HepG2 (cell line): ENCODE measurements at regions not wholly inside any gene's neighbourhood (a gene's known extent, or its start where the extent isn't known, plus 50 kb on each side); places are given as distances from the start of the nearest gene placed in this dataset.

ENCODE experiments used
- ATF7-NPFF ChIP-seq: sonication (generic); formaldehyde crosslinking; IDR thresholded peaks from 2 replicates; pipeline ENCODE4 v1.8.1; 2023; ENCODE audit warnings: mild to moderate bottlenecking, low read depth, missing genetic modification reagents, moderate library complexity
- CHCHD3 ChIP-seq: sonication (generic); formaldehyde crosslinking; IDR thresholded peaks from 2 replicates; pipeline ENCODE4 v1.8.0; 2022; ENCODE audit warnings: mild to moderate bottlenecking, missing genetic modification reagents, moderate library complexity
- ERF ChIP-seq: IDR thresholded peaks from 2 replicates; pipeline ENCODE4 v1.6.1; 2018; ENCODE audit warnings: missing biosample characterization, missing genetic modification reagents
- MAZ ChIP-seq, 2 experiments: sonication (generic) in 1 of 2; formaldehyde crosslinking in 1 of 2; IDR thresholded peaks; 2 replicates each; pipeline versions ENCODE4 v1.5.0 to v1.6.1; 2012 to 2020; ENCODE audit warnings: low read depth in 2 of 2, mild to moderate bottlenecking in 2 of 2, borderline replicate concordance in 1 of 2, improper control_type of control experiment in 1 of 2, low read length in 1 of 2, missing genetic modification reagents in 1 of 2, moderate library complexity in 1 of 2
- MIER3 ChIP-seq: IDR thresholded peaks from 2 replicates; pipeline ENCODE4 v1.6.1; 2016; ENCODE audit warnings: missing compliant biosample characterization, borderline replicate concordance
- MXI1 ChIP-seq: IDR thresholded peaks from 3 replicates; pipeline ENCODE4 v1.6.1; 2012; ENCODE audit warnings: low read depth, low read length, inconsistent platforms, borderline replicate concordance
- SMC3 ChIP-seq: IDR thresholded peaks from 2 replicates; pipeline ENCODE4 v1.6.1; 2011; ENCODE audit warnings: low read length, improper control_type of control experiment
- ZNF468 ChIP-seq: sonication (generic); formaldehyde crosslinking; IDR thresholded peaks from 2 replicates; pipeline ENCODE4 v1.8.0; 2022; ENCODE audit warnings: mild to moderate bottlenecking, moderate library complexity, missing genetic modification reagents
- ZNF616 ChIP-seq: sonication (generic); formaldehyde crosslinking; IDR thresholded peaks from 2 replicates; pipeline ENCODE4 v1.5.0; 2020; ENCODE audit warnings: low read depth, mild to moderate bottlenecking, missing genetic modification reagents
- ZNF776 ChIP-seq: sonication (generic); formaldehyde crosslinking; IDR thresholded peaks from 2 replicates; pipeline ENCODE4 v1.4.0; 2020; ENCODE audit warnings: mild to moderate bottlenecking, missing genetic modification reagents
- TF ChIP-seq, protein P1 (sequence below): sonication (generic); formaldehyde crosslinking; IDR thresholded peaks from 2 replicates; pipeline ENCODE4 v1.5.0; 2020; ENCODE audit warnings: mild to moderate bottlenecking, missing genetic modification reagents, moderate library complexity
- TF ChIP-seq, protein P2 (sequence below): sonication (generic); formaldehyde crosslinking; IDR thresholded peaks from 2 replicates; pipeline ENCODE4 v1.8.0; 2022; ENCODE audit warnings: mild to moderate bottlenecking, missing genetic modification reagents, borderline replicate concordance
- TF ChIP-seq, protein P3 (sequence below), 2 experiments: IDR thresholded peaks; 2 replicates each; pipeline ENCODE4 v1.6.1; 2011 to 2012; ENCODE audit warnings: low read length in 2 of 2, borderline replicate concordance in 1 of 2, low read depth in 1 of 2, mild to moderate bottlenecking in 1 of 2, moderate library complexity in 1 of 2
- TF ChIP-seq, protein P4 (sequence below): IDR thresholded peaks from 2 replicates; pipeline ENCODE4 v1.6.1; 2016

DNA sequence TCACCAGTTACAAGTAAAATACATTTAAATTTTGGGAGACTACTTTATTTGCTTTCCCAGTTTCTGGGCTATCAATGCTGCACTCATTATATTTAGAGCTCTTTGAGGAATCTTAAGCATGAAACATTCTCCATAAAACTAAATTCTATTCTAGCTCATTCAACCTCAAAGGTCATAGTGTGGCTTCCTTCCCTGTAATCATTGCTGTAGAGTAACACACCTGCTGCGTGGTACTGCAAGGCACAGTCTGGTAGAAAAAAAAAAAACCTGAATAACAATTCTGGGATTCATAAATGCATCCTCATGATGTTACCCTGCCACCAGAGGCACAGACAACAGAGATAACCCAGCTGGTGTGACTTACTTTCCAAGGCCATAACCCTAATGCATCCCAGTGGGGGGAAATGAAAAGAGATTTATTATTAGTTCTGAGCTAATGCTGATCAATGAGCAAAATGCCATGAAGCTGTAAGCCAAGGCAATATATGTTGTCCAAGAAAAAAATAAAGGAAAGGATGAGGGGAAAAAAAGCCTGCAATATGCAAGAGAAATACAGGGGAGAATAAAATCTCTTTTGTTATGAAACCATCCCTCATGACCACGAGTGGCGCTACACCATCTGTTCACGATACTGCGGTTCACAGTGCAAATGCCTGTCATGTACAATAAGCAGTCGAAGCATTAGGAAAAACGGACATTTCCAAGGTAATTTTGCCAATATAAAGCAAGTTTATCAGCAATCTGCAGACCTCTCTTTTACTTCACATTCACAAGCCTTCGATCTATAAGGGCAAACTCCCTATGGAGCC lies 1481.6 kb upstream of the PIK3C3 start:
- TF ChIP-seq ATF7-NPFF, result no peak
- TF ChIP-seq ZNF616, result no peak
- no peak for TF ChIP-seq SMC3
- TF ChIP-seq, protein P1, sequence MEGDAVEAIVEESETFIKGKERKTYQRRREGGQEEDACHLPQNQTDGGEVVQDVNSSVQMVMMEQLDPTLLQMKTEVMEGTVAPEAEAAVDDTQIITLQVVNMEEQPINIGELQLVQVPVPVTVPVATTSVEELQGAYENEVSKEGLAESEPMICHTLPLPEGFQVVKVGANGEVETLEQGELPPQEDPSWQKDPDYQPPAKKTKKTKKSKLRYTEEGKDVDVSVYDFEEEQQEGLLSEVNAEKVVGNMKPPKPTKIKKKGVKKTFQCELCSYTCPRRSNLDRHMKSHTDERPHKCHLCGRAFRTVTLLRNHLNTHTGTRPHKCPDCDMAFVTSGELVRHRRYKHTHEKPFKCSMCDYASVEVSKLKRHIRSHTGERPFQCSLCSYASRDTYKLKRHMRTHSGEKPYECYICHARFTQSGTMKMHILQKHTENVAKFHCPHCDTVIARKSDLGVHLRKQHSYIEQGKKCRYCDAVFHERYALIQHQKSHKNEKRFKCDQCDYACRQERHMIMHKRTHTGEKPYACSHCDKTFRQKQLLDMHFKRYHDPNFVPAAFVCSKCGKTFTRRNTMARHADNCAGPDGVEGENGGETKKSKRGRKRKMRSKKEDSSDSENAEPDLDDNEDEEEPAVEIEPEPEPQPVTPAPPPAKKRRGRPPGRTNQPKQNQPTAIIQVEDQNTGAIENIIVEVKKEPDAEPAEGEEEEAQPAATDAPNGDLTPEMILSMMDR (CRISPR knock-in tag), result no peak
- TF ChIP-seq ERF (CRISPR knock-in tag), result no peak
- no peak for TF ChIP-seq CHCHD3 (CRISPR knock-in tag)
- TF ChIP-seq, protein P2, sequence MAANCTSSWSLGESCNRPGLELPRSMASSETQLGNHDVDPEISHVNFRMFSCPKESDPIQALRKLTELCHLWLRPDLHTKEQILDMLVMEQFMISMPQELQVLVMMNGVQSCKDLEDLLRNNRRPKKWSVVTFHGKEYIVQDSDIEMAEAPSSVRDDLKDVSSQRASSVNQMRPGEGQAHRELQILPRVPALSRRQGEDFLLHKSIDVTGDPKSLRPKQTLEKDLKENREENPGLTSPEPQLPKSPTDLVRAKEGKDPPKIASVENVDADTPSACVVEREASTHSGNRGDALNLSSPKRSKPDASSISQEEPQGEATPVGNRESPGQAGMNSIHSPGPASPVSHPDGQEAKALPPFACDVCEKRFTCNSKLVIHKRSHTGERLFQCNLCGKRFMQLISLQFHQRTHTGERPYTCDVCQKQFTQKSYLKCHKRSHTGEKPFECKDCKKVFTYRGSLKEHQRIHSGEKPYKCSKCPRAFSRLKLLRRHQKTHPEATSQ (CRISPR knock-in tag), result no peak
- TF ChIP-seq, protein P3, sequence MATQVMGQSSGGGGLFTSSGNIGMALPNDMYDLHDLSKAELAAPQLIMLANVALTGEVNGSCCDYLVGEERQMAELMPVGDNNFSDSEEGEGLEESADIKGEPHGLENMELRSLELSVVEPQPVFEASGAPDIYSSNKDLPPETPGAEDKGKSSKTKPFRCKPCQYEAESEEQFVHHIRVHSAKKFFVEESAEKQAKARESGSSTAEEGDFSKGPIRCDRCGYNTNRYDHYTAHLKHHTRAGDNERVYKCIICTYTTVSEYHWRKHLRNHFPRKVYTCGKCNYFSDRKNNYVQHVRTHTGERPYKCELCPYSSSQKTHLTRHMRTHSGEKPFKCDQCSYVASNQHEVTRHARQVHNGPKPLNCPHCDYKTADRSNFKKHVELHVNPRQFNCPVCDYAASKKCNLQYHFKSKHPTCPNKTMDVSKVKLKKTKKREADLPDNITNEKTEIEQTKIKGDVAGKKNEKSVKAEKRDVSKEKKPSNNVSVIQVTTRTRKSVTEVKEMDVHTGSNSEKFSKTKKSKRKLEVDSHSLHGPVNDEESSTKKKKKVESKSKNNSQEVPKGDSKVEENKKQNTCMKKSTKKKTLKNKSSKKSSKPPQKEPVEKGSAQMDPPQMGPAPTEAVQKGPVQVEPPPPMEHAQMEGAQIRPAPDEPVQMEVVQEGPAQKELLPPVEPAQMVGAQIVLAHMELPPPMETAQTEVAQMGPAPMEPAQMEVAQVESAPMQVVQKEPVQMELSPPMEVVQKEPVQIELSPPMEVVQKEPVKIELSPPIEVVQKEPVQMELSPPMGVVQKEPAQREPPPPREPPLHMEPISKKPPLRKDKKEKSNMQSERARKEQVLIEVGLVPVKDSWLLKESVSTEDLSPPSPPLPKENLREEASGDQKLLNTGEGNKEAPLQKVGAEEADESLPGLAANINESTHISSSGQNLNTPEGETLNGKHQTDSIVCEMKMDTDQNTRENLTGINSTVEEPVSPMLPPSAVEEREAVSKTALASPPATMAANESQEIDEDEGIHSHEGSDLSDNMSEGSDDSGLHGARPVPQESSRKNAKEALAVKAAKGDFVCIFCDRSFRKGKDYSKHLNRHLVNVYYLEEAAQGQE (IDR thresholded peaks at IDR 0.05; ENCODE audit: borderline replicate concordance in 1 of 2, low read depth in 1 of 2, low read length in 2 of 2), result no peak
- no peak for TF ChIP-seq MIER3 (CRISPR knock-in tag)
- no peak for TF ChIP-seq ZNF468 (CRISPR knock-in tag)
- TF ChIP-seq MXI1, result no peak
- TF ChIP-seq ZNF776 (CRISPR knock-in tag), result no peak
- no peak for TF ChIP-seq MAZ (IDR thresholded peaks at IDR 0.05; ENCODE audit: borderline replicate concordance, low read depth, low read length)
- no peak for TF ChIP-seq MAZ (CRISPR knock-in tag; IDR thresholded peaks at IDR 0.05; ENCODE audit: low read depth)
- TF ChIP-seq, protein P4, sequence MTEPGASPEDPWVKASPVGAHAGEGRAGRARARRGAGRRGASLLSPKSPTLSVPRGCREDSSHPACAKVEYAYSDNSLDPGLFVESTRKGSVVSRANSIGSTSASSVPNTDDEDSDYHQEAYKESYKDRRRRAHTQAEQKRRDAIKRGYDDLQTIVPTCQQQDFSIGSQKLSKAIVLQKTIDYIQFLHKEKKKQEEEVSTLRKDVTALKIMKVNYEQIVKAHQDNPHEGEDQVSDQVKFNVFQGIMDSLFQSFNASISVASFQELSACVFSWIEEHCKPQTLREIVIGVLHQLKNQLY (CRISPR knock-in tag), result no peak
